Esophagus squamous epithelium (tissue), 5 donors: ENCODE measurements at regions not wholly inside any gene's neighbourhood (a gene's known extent, or its start where the extent isn't known, plus 50 kb on each side); places are given as distances from the start of the nearest gene placed in this dataset.

Source experiments
- DNase-seq: peaks from one replicate; lab custom pipeline; 2025; lab: John Stamatoyannopoulos, UW
- H3K27ac ChIP-seq, 4 donors: fragments of 200-600 bp; sonication (generic); one replicate each; pipeline ENCODE4 v1.5.1; 2016 to 2019; ENCODE audit warnings: mild to moderate bottlenecking in 1 of 4
- H3K27me3 ChIP-seq, 4 donors: fragments of 200-600 bp; sonication (generic); 1 replicate in 3 of 4; 2 replicates in 1 of 4; pipeline versions ENCODE4 v1.5.1 to v1.6.0; 2017 to 2021; ENCODE audit warnings: antibody characterized with exemption in 1 of 4
- H3K36me3 ChIP-seq, 3 donors: fragments of 200-600 bp; sonication (generic); one replicate each; pipeline ENCODE4 v1.5.1; 2016 to 2019
- H3K4me1 ChIP-seq, 3 donors: fragments of 200-600 bp; sonication (generic); one replicate each; pipeline ENCODE4 v1.5.1; 2017 to 2019
- H3K4me3 ChIP-seq, 4 donors: fragments of 200-600 bp; sonication (generic); 1 replicate in 3 of 4; 2 replicates in 1 of 4; pipeline ENCODE4 v1.5.1; 2016 to 2019; ENCODE audit warnings: mild to moderate bottlenecking in 2 of 4, moderate library complexity in 1 of 4
- H3K9me3 ChIP-seq, 3 donors: fragments of 200-600 bp; sonication (generic); one replicate each; pipeline ENCODE4 v1.5.1; 2016 to 2019
- POLR2A ChIP-seq, 4 donors: fragments of 450-650 bp; IDR thresholded peaks; one replicate each; pipeline ENCODE4 v1.6.1; 2017; ENCODE audit warnings: antibody characterized with exemption in 4 of 4, mild to moderate bottlenecking in 4 of 4, moderate library complexity in 3 of 4
- WGBS, 2 donors: methylation state at CpG; one replicate each; pipeline ENCODE4 v1.1.5; 2018; 5-methylcytosine and 5-hydroxymethylcytosine counted together
- intact Hi-C: fragments of 100-400 bp; cut with DNase I; formaldehyde crosslinking; loops from one replicate; pipeline ENCODE4 v1.15.0; 2022
- TF ChIP-seq, protein P1 (sequence below), 6 experiments: fragments of 450-650 bp in 4 of 6; fragments of 200-600 bp in 2 of 6; sonication (generic) in 2 of 6; IDR thresholded peaks; one replicate each; pipeline ENCODE4 v1.5.1; 2016 to 2019; ENCODE audit warnings: antibody characterized with exemption in 6 of 6, mild to moderate bottlenecking in 4 of 6, moderate library complexity in 4 of 6
- donor health status: DM: yes; HTN: yes; CAD: no.

DNA sequence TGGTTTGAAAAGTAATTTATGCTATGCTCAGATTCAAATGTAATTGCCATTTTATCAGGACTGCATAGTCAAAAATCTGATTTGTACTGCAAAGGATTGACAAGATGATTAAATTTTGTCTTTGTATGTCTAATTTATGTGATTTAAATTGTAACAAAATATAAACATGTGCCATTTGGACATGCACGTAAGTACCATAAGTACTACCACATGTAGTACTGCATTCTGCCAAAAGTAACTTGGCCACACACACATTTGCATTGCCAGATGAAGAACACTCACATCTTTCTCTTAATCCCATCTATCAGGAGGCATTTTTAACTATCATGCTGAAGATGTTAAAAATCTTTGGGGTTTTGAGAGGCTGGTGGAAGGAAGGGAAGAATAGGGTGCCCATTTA is 133.3 kb downstream of the KLF12 start:
- H3K27me3 ChIP-seq, result no peaks in the 10 kb centered on the region
- H3K4me3 ChIP-seq, result no peak overlapping the region
- intact Hi-C loops, result no loop called here
- H3K27ac ChIP-seq, result no peak overlapping the region
- 76 to 85% methylated on average over 1 of the region's 1 CpG for WGBS, 2 donors
- no peaks in the 10 kb centered on the region for H3K9me3 ChIP-seq
- no peaks in the 10 kb centered on the region for H3K36me3 ChIP-seq
- DNase-seq, result no peak
- no peaks in the 10 kb centered on the region for H3K4me1 ChIP-seq
- no peak for TF ChIP-seq POLR2A (IDR thresholded peaks at IDR 0.05)
- TF ChIP-seq, protein P1, sequence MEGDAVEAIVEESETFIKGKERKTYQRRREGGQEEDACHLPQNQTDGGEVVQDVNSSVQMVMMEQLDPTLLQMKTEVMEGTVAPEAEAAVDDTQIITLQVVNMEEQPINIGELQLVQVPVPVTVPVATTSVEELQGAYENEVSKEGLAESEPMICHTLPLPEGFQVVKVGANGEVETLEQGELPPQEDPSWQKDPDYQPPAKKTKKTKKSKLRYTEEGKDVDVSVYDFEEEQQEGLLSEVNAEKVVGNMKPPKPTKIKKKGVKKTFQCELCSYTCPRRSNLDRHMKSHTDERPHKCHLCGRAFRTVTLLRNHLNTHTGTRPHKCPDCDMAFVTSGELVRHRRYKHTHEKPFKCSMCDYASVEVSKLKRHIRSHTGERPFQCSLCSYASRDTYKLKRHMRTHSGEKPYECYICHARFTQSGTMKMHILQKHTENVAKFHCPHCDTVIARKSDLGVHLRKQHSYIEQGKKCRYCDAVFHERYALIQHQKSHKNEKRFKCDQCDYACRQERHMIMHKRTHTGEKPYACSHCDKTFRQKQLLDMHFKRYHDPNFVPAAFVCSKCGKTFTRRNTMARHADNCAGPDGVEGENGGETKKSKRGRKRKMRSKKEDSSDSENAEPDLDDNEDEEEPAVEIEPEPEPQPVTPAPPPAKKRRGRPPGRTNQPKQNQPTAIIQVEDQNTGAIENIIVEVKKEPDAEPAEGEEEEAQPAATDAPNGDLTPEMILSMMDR (IDR thresholded peaks at IDR 0.05), result no peak

DNA sequence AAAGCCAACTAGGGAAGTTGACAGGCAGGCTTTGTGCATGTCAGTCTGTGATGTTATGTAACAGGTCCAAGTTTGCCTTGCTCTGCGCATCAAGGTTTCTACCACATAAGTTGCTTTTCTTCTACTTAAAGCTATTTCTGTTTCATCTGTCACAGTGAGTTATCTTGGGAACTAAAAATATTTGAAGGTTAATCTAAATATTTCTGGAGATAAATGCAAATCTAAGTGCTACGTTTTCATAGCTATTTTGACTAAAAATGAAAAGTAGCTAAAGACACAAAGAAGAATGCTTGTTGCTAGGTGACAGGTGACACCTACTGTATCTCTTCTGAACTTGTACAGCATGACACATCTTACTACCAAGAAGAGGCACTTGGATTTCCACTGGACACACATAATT is 135.6 kb downstream of the KLF12 start:
- Histone ChIP-seq H3K4me3 (no peak overlapping the region), H3K27ac (no peak overlapping the region), H3K36me3 (no peaks in the 10 kb centered on the region), H3K9me3 (no peaks in the 10 kb centered on the region), H3K4me1 (peaks cover 0 to 8% (median 0%) of the 10 kb centered on the region in 3 donors), H3K27me3 (no peaks in the 10 kb centered on the region)
- intact Hi-C loops, result no loop called here
- DNase-seq, result no peak
- 43 to 81% methylated on average over 2 of the region's 2 CpGs for WGBS, 2 donors
- no peak for TF ChIP-seq POLR2A (IDR thresholded peaks at IDR 0.05)
- TF ChIP-seq, protein P1 (IDR thresholded peaks at IDR 0.05), result no peak

DNA sequence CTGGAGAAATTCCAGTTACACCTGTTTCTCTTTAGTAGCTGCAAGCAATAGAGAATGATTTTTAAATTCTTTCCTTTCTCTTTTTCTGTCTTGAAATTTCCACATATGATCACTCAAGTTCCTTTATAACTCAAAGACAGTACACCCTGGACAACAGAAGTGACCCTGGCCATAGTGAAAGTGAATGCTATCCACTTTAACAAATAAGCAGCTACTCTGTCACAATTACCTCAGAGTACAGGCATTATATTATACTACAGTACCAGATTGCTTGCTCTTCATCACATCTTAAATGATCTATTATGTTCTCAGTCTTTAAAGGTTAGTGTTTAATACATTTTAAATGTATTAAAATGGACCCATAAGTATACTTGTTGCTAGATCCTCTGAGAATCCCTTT is 136.2 kb downstream of the KLF12 start:
- H3K4me1 ChIP-seq, result peaks cover 0 to 8% (median 0%) of the 10 kb centered on the region in 3 donors
- intact Hi-C loops, result no loop called here

DNA sequence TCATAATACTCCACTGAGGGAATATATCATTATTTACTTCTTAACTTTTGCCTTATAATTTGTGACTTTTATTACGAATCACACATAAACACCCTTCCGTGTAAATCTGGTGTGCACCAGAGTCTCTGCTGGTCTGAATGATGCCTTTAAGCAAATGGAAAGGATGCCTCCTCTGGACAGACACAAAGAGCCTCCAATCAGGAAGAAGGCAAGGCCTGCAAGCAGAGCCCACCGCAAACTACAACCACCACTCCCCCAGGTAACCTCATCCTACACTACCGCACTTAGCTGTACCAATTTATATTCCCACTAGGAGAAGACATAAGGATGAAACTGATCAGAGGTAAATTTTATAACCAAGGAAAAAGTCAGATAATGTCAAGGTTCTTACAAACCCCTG is 137.6 kb downstream of the KLF12 start:
- intact Hi-C loops, result no loop called here
- Histone ChIP-seq H3K4me1 (peaks cover 0 to 8% (median 0%) of the 10 kb centered on the region in 3 donors), H3K9me3 (no peaks in the 10 kb centered on the region), H3K27me3 (no peaks in the 10 kb centered on the region), H3K27ac (no peak overlapping the region), H3K4me3 (no peak overlapping the region), H3K36me3 (no peaks in the 10 kb centered on the region)
- 72 to 97% methylated on average over 4 of the region's 4 CpGs for WGBS, 2 donors
- TF ChIP-seq POLR2A (IDR thresholded peaks at IDR 0.05), result no peak
- TF ChIP-seq, protein P1 (IDR thresholded peaks at IDR 0.05), result no peak
- DNase-seq, result no peak

More for the DNA sequence above, 136.2 kb downstream of the KLF12 start:
- no peak overlapping the region for H3K4me3 ChIP-seq
- H3K27ac ChIP-seq, result no peak overlapping the region
- DNase-seq, result no peak
- TF ChIP-seq, protein P1 (IDR thresholded peaks at IDR 0.05), result no peak
- TF ChIP-seq POLR2A (IDR thresholded peaks at IDR 0.05), result no peak
- H3K27me3 ChIP-seq, result no peaks in the 10 kb centered on the region
- no peaks in the 10 kb centered on the region for H3K36me3 ChIP-seq
- H3K9me3 ChIP-seq, result no peaks in the 10 kb centered on the region

DNA sequence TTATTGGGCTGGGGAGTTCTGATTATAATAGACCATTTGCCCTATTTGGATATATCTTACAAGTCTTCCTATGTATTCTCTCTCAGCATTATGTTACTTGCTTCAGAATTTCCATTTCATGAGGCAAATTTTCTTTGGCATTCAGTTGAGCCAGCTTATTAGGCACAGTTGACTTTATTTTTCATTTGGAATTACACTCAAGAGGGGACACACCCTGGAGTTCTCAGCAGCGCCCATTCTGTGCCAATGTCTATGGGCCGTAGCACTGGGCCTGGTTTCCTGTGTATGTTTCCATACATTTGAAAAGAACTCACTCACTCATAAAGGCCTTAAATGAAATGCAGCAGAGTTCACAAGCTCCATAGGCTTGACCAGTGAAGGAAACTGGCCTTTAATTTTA is 138.5 kb downstream of the KLF12 start:
- no peak for TF ChIP-seq POLR2A (IDR thresholded peaks at IDR 0.05)
- intact Hi-C loops, result no loop called here

DNA sequence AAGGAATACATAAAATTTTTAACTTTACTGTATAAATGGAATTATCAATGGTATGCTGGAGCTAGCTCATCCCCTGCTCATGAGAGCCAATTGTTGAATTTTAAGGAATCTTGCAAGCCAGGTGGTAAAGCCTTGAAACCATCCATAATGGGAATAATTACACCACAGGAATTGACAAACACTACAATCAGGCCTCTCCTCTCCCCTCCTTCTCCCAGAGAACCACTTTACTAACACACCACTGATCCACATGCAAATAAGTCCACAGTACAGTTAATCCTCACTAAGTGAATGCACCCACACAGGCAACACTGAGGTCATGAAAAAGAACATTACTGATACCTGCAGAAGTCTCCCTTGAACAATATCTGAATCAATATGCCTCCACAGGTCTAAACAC is 140.5 kb downstream of the KLF12 start:
- Histone ChIP-seq H3K4me3 (no peak overlapping the region), H3K27me3 (no peaks in the 10 kb centered on the region), H3K9me3 (no peaks in the 10 kb centered on the region), H3K4me1 (peaks cover 0 to 8% (median 0%) of the 10 kb centered on the region in 3 donors), H3K27ac (no peak overlapping the region), H3K36me3 (no peaks in the 10 kb centered on the region)
- DNase-seq, result no peak
- intact Hi-C loops, result no loop called here
- TF ChIP-seq POLR2A (IDR thresholded peaks at IDR 0.05), result no peak
- TF ChIP-seq, protein P1 (IDR thresholded peaks at IDR 0.05), result no peak

More for the DNA sequence above, 138.5 kb downstream of the KLF12 start:
- DNase-seq, result no peak
- Histone ChIP-seq H3K36me3 (no peaks in the 10 kb centered on the region), H3K9me3 (no peaks in the 10 kb centered on the region), H3K27ac (no peak overlapping the region), H3K4me3 (no peak overlapping the region), H3K27me3 (no peaks in the 10 kb centered on the region), H3K4me1 (peaks cover 0 to 8% (median 0%) of the 10 kb centered on the region in 3 donors)
- WGBS, 2 donors, result 68 to 81% methylated on average over 2 of the region's 2 CpGs
